8988T (cell line): ENCODE measurements at regions not wholly inside any gene's neighbourhood (a gene's known extent, or its start where the extent isn't known, plus 50 kb on each side); places are given as distances from the start of the nearest gene placed in this dataset.
"Not testable (repeated sequence)": the region's sequence is repeated elsewhere in the genome, so short reads cannot be mapped to it uniquely, and the experiment has no call there.

Source experiments
- DNase-seq: peaks from one replicate; pipeline ENCODE4 v3.0.0; 2011

GRCh38 chr1:164343189-164343588 is 215.8 kb upstream of the PBX1 start:
- DNase-seq, result no peak

DNA sequence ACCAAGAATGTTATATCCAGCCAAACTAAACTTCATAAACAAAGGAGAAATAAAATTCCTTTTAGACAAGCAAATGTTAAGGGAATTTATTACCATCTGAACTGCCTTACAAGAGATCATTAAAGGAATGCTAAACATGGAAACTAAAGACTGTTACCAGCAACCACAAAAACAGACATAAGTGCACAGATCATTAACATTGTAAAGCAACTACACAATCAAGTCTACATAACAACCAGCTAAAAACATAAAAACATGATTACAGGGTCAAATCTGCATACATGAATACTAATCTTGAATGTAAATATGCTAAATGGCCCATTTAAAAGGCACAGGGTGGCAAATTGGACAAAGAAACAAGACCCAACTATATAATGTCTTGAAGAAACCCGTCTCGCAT is 211.0 kb upstream of the PBX1 start:
- no peak for DNase-seq

GRCh38 chr1:164356511-164356910 is 202.5 kb upstream of the PBX1 start:
- no peak for DNase-seq

DNA sequence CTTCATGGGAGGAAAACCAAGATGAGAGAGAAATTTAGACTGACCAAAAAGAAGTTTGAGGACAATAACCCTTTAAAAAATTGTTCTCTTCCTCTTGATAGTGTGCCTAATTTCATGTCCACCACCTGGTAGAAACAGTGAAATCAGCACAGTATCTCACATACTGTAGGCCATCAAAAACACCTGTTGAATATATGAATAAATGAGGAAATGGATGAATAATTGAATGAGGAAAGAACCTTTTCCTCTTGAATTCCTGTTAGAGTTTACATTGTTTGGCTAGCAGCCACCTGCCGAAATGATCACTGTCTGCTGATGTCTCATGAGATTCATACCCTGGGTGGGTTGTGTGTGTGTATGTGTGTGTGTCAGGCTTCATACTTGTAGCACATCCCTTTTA is 198.7 kb upstream of the PBX1 start:
- DNase-seq, result no peak

DNA sequence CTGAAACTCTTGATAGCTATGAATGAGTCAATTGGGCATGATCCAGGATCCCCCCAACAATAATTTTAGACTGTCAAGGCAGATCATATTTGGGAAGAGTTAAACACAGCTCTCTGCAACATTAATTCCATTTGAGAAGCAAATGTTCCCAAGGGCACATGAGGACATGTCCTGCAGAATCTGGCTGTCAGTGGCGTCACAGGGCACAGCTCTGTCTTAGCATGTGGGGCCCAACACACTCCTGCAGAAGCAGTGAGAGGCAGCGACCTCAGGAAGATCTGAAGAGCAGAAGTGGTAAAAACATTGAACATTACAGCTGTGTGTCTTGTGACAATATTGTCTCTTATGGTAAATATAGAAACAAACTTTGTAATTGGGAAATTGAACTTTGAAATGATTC is 197.1 kb upstream of the PBX1 start:
- no peak for DNase-seq

DNA sequence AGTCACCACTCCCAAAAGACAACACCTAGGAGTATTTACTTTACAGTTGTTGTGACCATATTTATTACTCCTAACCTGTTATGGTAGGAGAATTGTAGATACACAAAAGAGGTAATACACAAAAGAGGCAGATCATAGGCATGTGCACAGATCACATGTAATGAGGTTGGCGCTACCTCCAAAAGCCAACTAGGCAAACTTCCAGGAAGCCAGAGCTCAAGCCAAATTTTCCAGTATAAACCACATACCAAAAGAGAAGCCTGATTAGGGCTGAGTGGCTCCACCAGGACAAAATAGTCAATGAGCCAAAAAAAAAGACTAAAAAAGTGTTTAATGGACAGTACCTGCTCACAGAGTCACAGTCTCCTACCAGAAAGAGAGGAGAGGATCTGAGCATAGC is 195.0 kb upstream of the PBX1 start:
- DNase-seq, result no peak

- no peak for DNase-seq
These were observed 193.0 kb upstream of the PBX1 start for GRCh38 chr1:164366014-164366413.

GRCh38 chr1:164369698-164370365 is 189.2 kb upstream of the PBX1 start:
- no peak for DNase-seq

DNA sequence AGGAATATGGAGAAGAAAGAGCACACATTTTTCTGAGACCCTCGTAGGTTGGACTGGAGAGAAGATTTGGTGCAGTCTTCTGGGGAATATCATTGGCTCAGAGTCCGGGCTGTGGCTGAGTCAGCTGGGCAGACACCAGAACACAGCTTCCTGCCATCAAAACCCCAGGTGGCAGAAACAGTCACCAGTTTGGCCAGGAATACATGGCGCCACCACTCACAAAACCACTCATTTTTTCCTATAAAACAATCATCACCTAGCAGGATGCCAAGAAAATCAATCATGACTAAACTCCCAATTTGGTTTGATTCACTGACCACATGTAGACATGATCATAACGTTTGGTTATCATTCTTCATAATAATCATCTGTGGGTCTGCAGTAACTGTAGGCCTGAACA is 178.1 kb upstream of the PBX1 start:
- DNase-seq, result no peak

DNA sequence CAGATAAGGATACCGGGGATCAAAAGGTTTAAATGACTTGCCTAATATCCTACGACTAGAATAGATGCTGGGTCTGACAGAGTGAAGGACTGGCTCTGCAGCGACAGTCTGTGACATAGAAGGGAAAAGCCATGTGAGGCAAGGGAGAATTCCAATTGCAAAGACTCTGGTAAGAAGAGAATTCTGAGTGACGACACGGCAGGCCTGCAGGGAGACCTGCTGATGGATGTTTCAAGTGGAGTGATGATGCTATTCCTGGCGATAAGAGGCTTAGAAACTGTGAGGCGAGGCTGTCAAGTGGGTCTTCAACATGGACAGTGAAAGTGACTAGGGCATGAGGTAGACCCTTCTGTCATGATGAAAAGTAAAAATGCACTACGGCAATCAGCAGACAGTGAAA is 176.6 kb upstream of the PBX1 start:
- DNase-seq, result no peak

GRCh38 chr1:164384262-164384661 is 174.7 kb upstream of the PBX1 start:
- DNase-seq, result no peak

GRCh38 chr1:164417016-164417704 is 141.8 kb upstream of the PBX1 start:
- no peak for DNase-seq

DNA sequence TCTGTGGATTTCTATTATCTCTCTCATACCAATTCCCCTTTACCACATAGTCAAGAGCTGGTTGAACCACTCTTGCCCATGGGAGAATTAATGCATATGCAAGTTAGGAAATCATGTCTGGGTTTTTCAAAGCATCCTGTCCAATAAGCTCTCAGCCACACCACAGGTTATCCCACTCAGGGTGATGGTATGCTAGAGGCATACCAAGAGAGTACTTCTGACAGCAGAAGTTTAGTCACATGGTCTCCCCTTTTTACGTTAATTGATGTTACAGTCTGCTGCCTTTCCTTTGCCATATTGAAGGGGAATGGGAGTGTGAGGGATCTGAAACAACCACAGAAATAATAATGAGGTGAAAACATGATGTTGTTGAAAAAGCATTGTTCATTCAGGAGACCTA is 135.8 kb upstream of the PBX1 start:
- no peak for DNase-seq

DNA sequence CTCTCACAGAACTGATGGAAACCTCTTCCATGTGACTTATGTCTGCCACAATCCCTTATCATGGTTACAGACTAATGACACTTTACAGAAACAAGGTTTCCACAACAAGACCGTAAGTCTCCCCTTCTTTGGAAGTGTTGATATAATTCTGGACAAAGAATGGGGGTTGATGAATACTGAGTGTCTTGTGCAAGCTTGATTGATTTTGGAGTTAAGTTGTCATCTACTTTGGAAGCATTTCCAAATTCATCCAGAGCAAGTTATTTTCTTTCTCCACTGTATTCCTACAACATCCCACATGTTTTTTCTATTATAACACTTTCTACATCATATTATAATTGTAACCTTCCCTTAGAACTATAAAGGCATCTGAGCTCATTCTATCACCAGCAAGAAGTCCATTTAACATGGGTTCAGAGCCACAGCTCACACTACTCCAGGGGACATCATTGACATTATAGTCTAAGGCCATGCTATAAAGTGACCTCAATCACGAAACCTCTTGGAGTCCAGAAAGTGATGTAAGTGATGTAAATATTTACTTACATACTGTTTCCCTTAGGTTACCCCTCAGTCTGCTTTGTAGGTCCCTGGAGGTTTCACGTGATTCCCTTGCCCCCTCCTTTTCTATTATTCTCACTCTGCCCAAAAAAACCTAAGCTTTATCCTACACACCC is 125.7 kb upstream of the PBX1 start:
- no peak for DNase-seq

GRCh38 chr1:164433818-164434170 is 125.2 kb upstream of the PBX1 start:
- no peak for DNase-seq

- peak; percentile 17 for DNase-seq
These were observed 118.8 kb upstream of the PBX1 start for GRCh38 chr1:164440232-164440631.

GRCh38 chr1:164443166-164443565 is 115.8 kb upstream of the PBX1 start:
- no peak for DNase-seq

DNA sequence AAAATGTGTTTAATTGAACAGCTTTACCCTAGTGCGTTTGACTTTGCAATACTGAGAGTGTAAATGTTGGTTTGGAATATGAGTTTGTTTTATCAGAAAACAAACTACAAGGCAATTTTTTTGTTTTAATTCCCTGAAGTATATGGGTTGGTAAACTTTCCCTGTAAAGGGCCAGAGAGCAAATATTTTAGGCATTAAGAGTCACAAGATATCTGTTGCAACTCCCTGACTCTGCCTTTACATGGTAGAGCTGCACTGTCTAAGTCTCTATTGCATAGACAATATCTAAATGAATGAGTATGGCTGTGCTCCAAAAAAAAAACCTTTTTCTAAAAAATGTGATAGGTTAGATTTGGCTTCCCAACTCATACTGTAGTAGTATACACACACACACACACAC is 115.1 kb upstream of the PBX1 start:
- DNase-seq, result no peak

DNA sequence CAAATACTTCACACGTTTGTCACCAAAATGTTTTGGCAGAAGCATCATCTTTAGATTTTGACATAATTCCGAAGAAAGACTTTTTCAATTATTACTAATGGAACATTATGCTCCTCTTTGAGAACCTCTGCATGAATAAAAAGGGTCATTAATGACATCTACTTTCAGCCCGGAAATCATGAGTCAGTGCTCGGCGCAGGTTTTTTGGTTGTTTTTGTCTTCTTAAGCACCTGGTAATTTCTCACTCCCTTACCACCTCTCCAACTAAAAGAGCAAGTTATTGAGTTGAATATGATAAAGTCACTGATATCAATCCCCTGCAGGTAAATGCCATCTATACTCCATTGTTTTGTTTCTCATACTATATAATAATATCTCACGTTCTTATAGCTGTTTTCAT is 113.0 kb upstream of the PBX1 start:
- no peak for DNase-seq

DNA sequence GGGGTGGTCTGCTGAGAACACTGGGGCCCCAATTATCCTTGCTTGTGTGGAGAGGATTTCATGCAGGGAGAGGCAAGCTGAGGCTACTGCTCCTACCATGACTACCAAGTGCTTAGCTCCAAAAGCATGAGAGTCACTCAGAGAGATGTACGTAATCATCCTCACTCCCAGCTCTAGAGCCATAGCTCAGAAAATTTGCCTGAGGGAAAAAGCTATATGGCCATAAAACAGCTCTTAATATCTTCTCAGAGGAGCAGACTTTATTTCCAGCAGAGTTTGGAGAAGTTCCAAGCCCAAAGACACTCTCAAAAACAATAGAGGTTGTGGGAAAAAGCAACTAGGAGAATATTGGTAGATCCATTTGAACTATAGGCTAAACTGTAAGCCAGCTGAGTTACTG is 106.4 kb upstream of the PBX1 start:
- no peak for DNase-seq

GRCh38 chr1:164456272-164456671 is 102.7 kb upstream of the PBX1 start:
- no peak for DNase-seq

DNA sequence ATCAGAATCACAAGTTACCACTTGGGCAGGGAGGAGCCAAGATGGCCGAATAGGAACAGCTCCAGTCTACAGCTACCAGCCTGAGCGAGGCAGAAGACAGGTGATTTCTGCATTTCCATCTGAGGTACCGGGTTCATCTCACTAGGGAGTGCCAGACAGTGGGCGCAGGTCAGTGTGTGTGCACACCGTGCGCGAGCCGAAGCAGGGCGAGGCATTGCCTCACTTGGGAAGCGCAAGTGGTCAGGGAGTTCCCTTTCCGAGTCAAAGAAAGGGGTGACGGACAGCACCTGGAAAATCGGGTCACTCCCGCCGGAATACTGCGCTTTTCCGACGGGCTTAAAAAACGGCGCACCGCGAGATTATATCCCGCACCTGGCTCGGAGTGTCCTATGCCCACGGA is 99.8 kb upstream of the PBX1 start:
- DNase-seq, result not testable (repeated sequence)

- no peak for DNase-seq
These were observed 93.0 kb upstream of the PBX1 start for GRCh38 chr1:164466001-164466421.

GRCh38 chr1:164466429-164466828 is 92.6 kb upstream of the PBX1 start:
- DNase-seq, result no peak

GRCh38 chr1:164470996-164471395 is 88.0 kb upstream of the PBX1 start:
- no peak for DNase-seq
